ENCODE measurements at regions not wholly inside any gene's neighbourhood (a gene's known extent, or its start where the extent isn't known, plus 50 kb on each side); places are given as distances from the start of the nearest gene placed in this dataset.

GRCh38 chr3:36248374-36248773 is 131.9 kb upstream of the STAC start:
- DNase-seq, result no peak
- no peaks in the 10 kb centered on the region for H3K9me3 ChIP-seq

GRCh38 chr3:36250191-36250590 is 130.1 kb upstream of the STAC start:
- Histone ChIP-seq H3K4me3 (ENCODE audit: low read depth, low read length) (no peak overlapping the region), H3K4me1 (no peaks in the 10 kb centered on the region), H3K9me3 (no peaks in the 10 kb centered on the region), H3K36me3 (no peaks in the 10 kb centered on the region), H3K27me3 (no peaks in the 10 kb centered on the region)
- TF ChIP-seq CTCF (IDR thresholded peaks at IDR 0.05; ENCODE audit: low read depth, low read length), result no peak
- DNase-seq, result no peak

More at GRCh38 chr3:36248374-36248773, 131.9 kb upstream of the STAC start:
- no peak overlapping the region for H3K4me3 ChIP-seq (ENCODE audit: low read depth, low read length)
- no peaks in the 10 kb centered on the region for H3K27me3 ChIP-seq
- no peaks in the 10 kb centered on the region for H3K36me3 ChIP-seq
- H3K4me1 ChIP-seq, result no peaks in the 10 kb centered on the region
- TF ChIP-seq CTCF (IDR thresholded peaks at IDR 0.05; ENCODE audit: low read depth, low read length), result no peak

GRCh38 chr3:36257158-36257852 is 123.0 kb upstream of the STAC start:
- Histone ChIP-seq H3K36me3 (no peaks in the 10 kb centered on the region), H3K4me1 (no peaks in the 10 kb centered on the region), H3K4me3 (ENCODE audit: low read depth, low read length) (no peak overlapping the region), H3K27me3 (no peaks in the 10 kb centered on the region), H3K9me3 (no peaks in the 10 kb centered on the region)
- TF ChIP-seq CTCF (IDR thresholded peaks at IDR 0.05; ENCODE audit: low read depth, low read length), result no peak
- no peak for DNase-seq

GRCh38 chr3:36258421-36258820 is 121.9 kb upstream of the STAC start:
- Histone ChIP-seq H3K9me3 (no peaks in the 10 kb centered on the region), H3K36me3 (no peaks in the 10 kb centered on the region), H3K4me1 (no peaks in the 10 kb centered on the region), H3K4me3 (ENCODE audit: low read depth, low read length) (no peak overlapping the region), H3K27me3 (no peaks in the 10 kb centered on the region)
- no peak for DNase-seq
- no peak for TF ChIP-seq CTCF (IDR thresholded peaks at IDR 0.05; ENCODE audit: low read depth, low read length)

- TF ChIP-seq CTCF (IDR thresholded peaks at IDR 0.05; ENCODE audit: low read depth, low read length), result no peak
- Histone ChIP-seq H3K27me3 (no peaks in the 10 kb centered on the region), H3K4me3 (ENCODE audit: low read depth, low read length) (no peak overlapping the region), H3K36me3 (no peaks in the 10 kb centered on the region), H3K4me1 (no peaks in the 10 kb centered on the region), H3K9me3 (no peaks in the 10 kb centered on the region)
- DNase-seq, result no peak
These were observed 120.7 kb upstream of the STAC start for GRCh38 chr3:36259580-36259979.

GRCh38 chr3:36269274-36269673 is 111.0 kb upstream of the STAC start:
- no peak for DNase-seq
- Histone ChIP-seq H3K36me3 (no peaks in the 10 kb centered on the region), H3K4me3 (ENCODE audit: low read depth, low read length) (no peak overlapping the region), H3K9me3 (no peaks in the 10 kb centered on the region), H3K27me3 (no peaks in the 10 kb centered on the region), H3K4me1 (no peaks in the 10 kb centered on the region)
- no peak for TF ChIP-seq CTCF (IDR thresholded peaks at IDR 0.05; ENCODE audit: low read depth, low read length)
